ENCODE measurements at regions not wholly inside any gene's neighbourhood (a gene's known extent, or its start where the extent isn't known, plus 50 kb on each side); places are given as distances from the start of the nearest gene placed in this dataset.
"Not testable (repeated sequence)": the region's sequence is repeated elsewhere in the genome, so short reads cannot be mapped to it uniquely, and the experiment has no call there.

DNA sequence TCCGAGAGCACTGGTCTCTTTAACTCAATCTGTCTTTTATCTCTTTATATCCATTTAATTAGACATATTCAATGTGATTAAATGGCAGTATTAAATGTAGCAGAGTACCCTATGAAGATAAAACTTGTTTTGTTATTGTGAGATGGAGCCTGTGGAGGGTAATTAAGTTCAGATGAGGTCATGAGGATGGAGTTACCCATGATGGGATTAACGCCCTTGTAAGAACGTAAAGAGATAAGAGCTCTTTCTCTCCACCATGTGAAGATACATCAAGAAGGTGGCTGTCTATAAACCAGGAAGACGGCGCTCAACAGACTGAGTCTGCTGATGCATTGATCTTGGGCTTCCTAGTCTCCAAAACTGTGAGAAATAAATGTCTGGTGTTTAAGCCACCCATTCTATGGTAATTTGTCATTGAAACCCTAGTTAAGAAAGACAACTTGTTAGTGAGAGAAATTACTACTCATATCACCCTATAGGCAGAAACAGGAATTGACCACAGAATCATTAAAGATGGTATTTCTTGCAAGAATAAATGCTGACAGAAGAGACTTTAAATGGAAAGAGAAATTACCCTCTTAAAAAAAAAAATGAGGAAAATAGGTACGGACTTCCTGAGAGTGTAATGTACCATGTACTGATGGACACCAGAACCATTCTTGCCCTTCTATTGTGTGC lies 738.7 kb upstream of the CHAC2 start:
- H3K4me3 ChIP-seq (ENCODE audit: low read length), result no peak overlapping the region
- no peak for DNase-seq (ENCODE audit: low read depth, low spot score)

DNA sequence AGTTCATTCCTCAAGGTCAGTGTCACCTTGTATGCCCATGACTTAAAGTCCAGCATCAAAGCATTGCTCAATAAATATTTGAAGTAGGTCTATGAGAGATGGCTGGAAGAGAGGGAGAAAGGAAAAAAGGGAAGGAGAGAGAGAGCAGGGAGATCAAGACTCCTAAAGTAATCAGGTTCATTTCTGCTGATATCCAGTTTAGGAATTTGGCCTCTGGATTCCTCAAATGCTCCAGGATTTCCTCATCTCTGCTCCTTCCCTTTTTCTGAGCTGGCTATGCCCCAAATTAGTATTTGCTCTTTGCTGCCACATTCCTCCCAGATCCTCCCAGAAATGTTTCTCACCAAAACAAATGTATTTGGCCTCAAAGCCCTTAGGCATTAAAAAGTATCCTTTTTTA lies 739.4 kb upstream of the CHAC2 start:
- H3K4me3 ChIP-seq (ENCODE audit: low read length), result no peak overlapping the region
- DNase-seq (ENCODE audit: low read depth, low spot score), result no peak

DNA sequence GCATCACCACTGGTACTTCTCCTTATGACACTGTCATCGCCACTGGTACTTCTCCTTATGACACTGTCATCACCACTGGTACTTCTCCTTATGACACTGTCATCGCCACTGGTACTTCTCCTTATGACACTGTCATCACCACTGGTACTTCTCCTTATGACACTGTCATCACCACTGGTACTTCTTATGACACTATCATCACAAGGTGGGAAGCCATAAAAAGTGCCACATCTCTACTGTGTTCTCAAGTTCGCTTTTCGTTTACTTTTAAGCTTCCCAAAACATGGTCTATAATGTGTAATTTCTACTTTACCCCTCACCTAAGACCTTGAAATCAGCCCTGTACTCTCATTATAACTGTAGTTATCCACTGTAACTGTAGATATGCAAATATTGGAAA lies 745.4 kb upstream of the CHAC2 start:
- DNase-seq (ENCODE audit: low read depth, low spot score); H3K4me3 ChIP-seq (ENCODE audit: low read length): not testable (repeated sequence)

DNA sequence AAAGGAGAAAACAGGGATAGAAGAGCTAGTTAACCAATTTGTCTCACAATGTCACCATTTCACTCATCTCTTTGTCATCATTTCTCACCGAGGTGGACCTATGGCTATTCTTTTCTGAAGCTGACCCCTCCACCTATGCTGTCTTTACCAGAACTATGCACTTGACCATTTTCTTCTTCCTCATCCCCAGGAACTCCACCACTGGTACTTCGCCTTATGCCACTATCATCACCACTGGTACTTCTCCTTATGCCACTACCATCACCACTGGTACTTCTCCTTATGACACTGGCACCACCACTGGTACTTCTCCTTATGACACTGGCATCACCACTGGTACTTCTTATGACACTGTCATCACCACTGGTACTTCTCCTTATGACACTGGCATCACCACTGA lies 745.8 kb upstream of the CHAC2 start:
- DNase-seq (ENCODE audit: low read depth, low spot score), result no peak
- no peak overlapping the region for H3K4me3 ChIP-seq (ENCODE audit: low read length)

DNA sequence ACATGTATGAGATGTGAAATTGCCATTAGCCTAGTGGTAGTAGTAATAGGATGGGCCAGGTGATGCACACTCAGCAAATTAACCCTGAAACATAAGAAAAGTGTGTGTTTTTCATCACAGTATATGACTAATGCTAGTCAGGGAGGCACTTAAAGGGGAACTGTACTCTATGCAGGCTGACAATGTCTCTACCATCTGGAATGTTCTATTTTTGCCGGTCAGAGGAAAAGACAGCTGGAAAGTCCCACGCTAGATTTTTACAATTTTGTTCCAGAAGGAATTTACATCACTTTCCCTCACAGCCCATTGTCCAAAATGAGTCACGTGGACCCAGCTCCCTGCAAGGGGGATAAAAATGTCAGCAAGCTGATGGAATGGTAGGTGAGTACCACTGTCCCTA lies 746.3 kb upstream of the CHAC2 start:
- H3K4me3 ChIP-seq (ENCODE audit: low read length), result no peak overlapping the region
- no peak for DNase-seq (ENCODE audit: low read depth, low spot score)

DNA sequence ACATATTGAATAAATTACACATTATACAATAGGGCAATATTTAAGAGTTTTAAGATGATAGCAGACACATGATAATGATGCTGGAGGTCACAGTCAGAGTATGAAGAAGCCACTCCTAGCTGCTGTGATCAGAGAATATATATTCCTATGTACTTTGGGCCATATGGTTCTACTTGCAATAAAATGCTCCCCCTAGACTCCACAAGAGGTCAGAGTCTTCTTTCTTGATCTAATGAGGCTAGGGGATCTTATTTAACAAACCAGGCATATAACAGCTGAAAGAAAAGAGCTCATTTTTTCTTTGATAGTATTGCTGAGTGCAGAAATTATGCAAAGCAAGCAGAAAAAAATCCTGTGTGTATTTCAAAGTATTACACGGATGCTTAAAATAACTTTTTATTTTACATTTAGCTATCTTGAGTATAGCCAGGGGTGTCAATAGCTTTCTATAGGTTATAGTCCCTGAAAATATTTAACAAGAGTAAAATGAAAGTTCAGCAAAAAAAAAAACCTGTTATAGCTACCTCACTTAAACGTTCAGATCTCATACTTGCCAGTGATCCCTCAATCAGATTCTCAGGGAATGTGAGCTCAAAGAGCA lies 748.7 kb upstream of the CHAC2 start:
- no peak for DNase-seq (ENCODE audit: low read depth, low spot score)
- H3K4me3 ChIP-seq (ENCODE audit: low read length), result no peak overlapping the region

DNA sequence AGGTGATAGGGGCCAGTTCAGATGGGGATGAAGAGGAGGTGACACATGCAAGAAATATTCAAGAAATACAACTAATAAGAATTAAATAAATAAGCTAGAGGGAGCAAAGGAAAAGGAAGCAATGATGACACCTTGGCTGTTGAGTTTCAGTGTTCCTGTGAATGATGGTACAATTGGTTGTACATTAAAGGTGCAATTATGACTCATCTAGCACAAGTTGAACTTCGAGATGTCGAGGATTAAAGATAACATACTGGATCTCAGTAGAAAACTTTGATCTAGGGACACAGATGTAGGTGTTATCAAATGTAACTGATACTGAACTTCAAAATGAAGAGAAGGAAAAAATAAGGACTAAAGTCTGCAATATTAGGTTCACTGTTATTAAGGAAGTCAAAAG lies 760.6 kb upstream of the CHAC2 start:
- no peak overlapping the region for H3K4me3 ChIP-seq (ENCODE audit: low read length)
- DNase-seq (ENCODE audit: low read depth, low spot score), result no peak

DNA sequence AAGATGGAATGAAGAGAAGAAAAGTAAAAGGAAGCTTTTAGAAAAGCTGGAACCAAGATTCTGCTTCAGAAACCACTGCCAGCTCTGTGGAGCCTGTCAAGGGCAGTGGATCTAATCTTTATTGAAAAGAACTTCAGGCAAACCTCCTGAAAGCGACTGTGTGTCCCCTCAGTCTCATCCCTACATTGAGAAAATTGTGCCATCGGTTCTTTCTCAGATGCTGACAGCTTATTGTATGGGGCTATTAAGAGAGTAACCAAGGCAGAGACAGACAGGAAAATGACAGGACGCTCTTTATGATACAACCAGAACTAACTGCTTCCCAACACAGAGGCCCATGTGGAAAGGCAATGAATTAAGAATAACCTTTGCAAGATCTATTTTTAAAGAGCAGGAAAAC lies 763.2 kb upstream of the CHAC2 start:
- no peak overlapping the region for H3K4me3 ChIP-seq (ENCODE audit: low read length)
- no peak for DNase-seq (ENCODE audit: low read depth, low spot score)

DNA sequence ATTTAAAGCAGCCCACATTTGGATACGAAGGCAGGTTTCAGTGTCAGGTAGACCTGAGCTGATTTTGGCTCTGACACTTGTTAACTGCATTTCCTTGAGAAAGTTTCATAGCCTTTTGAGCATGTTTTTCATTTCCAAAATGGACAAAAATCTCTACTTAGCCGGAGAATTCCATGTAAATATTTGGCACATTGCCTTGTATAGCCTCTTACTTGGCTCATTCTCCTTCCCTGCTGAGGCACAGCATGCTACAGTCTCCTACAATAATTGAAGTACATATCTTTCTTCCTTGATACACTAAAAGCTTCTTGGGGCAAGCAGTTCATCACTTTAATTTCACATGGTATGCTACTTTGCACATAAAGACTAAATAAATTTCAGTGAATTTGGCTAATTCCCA lies 772.2 kb upstream of the CHAC2 start:
- no peak overlapping the region for H3K4me3 ChIP-seq (ENCODE audit: low read length)
- DNase-seq (ENCODE audit: low read depth, low spot score), result no peak

DNA sequence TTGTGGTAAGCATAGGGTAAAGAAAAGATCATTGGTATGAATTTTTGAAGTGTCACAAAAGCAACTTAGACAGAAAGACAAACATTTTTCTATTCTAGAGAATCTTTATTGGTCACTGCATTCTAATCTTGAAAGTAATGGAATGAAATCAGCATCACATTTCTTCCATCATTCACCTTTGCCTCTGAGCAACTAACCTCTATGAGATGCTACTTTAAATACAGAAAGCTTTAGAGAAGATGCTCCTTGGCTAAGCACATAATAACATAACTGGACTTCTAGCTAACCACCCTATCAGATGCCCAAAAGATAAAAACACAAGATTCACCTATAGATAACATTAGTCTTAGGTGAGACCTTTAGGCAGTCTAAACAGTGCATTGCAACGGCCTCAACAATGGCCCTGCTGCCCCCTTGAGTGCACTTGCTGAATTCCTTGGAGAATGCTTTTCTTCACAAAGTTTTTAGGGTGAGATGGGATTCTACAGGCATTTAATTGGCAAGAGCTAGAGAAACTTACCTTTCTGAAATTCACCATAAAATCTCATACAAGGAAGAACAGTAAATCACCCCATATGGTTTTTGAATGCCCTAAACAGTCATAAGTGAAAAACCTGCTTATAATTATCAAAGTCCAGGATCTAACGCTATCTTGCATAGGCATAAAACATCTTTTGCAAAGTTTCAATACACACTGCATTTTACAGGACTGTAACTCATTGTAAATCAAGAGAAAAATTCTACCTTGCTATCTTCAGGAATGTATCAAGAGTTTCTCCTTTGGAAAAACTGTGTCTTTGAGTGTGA lies 791.3 kb upstream of the CHAC2 start:
- no peak for DNase-seq (ENCODE audit: low read depth, low spot score)

DNA sequence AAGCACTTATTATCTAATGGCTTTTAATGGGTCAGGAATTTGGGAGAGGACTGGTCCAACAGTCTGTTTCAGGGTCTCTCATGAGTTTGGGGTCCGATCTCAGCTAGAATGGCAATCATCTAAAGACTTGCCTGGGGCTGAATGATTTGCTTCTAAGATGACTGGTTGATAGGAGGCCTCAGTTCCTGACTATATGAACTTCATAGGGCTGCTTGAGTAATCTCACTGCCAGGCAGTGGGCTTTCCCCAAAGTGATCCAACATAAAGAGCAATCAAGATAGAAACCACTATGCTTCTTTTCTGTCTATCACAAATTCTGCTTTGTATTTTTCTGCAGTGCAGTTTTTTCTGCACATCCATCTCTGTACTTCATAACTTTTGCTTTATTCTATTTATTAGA lies 793.5 kb upstream of the CHAC2 start:
- DNase-seq (ENCODE audit: low read depth, low spot score), result no peak
- H3K4me3 ChIP-seq (ENCODE audit: low read length), result no peak overlapping the region

More for the DNA sequence above, 791.3 kb upstream of the CHAC2 start:
- H3K4me3 ChIP-seq (ENCODE audit: low read length), result no peak overlapping the region

DNA sequence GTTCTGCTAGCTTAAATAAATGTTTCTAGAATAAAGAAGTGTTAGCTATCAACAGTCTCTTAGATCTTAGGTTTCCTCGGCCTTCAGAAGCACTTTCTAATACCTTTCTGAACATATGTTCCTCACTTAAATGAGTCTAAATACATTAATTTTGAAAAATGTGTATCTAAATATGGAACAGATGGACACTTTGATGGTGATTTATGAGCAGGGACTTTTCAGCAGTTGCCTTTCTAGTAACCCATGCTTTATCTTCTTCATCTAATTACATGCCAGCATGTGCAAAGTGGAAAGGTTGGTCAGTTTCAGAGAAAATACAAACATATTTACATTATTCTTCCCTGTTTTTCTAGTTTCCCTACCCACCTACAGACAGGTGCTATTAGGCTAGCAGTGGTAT lies 797.0 kb upstream of the CHAC2 start:
- no peak overlapping the region for H3K4me3 ChIP-seq (ENCODE audit: low read length)
- DNase-seq (ENCODE audit: low read depth, low spot score), result no peak

DNA sequence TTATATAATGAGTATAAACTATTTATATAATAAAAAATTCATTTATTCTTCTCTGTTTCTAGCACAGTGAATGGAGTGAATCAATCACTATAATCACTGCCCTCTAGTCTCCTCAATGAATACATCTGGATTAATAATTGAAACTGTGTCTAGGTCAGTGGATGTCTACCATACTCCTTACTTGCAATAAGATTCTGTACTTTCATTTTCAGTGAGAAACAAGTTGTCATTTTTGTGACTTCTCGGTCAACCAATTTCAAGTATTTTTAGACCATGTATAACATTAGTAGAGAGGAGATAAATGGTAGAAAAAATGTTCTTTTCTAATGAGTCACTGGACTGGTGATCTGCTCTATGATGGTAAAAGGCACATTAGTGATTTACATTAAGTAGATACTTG lies 799.6 kb upstream of the CHAC2 start:
- no peak for DNase-seq (ENCODE audit: low read depth, low spot score)
- H3K4me3 ChIP-seq (ENCODE audit: low read length), result no peak overlapping the region

DNA sequence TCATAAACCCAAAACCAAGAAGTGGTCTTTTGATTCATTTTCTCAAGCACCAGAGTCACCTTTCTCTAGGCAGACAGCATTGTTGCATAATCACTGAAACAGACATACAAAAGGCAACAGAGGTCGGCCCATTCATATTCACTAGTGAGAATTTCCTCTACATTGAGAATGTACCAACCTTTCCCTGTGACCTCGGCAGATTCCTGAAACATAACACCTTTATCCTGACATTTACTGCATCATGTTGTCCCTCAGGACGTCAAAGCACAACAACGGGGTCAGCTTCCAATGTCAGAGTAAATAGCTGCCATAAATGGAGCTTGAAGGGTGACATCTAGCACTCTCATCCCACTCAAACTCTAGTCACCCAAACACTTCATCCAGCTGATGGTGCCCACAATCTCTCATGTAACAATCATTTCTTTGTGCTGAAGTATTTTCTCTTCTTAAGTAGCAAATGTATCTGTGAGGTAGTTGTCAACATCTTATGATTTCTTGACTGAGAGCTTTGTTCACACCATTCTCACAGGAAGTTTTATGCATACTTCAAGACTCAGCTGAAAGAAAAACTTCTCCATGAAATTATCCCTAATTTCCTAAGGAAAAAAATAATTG lies 802.6 kb upstream of the CHAC2 start:
- DNase-seq (ENCODE audit: low read depth, low spot score), result no peak
- H3K4me3 ChIP-seq (ENCODE audit: low read length), result no peak overlapping the region

DNA sequence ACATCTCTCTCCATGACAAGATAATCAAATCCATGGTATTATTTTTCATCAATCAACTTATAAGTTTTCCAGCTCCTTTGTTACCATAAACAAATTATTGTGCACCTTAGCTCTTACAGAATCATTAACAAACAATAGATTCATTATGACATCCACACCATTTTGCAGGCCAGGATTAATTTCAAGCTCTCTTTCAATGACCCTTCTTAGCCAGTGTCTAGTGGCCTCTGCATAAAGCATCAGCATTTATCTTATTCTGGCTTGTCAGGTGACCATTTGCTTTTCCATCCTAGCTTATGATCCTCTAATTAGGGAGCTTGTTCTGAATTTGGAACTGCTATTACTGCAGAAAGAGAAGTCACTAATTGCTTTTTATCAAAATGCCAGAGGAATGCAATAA lies 806.2 kb upstream of the CHAC2 start:
- H3K4me3 ChIP-seq (ENCODE audit: low read length), result no peak overlapping the region
- no peak for DNase-seq (ENCODE audit: low read depth, low spot score)

DNA sequence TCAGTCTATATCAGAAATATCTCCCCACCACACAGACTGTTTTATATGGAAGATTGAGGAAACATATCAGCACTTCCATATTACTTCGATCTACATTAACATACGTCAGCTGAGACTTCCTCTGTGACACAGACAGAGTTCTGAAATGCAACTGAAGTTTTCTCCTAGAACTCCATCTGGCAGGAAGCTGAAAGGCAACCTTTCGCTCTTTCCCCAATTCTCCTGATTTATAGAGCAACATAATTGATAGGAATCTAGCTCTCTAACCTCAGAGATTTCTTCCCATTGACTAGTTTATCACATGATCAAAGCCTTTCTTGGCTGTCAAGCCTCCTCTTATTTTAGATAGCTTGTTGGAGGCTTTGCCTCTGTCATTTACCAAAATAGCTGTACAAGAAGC lies 806.7 kb upstream of the CHAC2 start:
- no peak overlapping the region for H3K4me3 ChIP-seq (ENCODE audit: low read length)
- DNase-seq (ENCODE audit: low read depth, low spot score), result no peak

DNA sequence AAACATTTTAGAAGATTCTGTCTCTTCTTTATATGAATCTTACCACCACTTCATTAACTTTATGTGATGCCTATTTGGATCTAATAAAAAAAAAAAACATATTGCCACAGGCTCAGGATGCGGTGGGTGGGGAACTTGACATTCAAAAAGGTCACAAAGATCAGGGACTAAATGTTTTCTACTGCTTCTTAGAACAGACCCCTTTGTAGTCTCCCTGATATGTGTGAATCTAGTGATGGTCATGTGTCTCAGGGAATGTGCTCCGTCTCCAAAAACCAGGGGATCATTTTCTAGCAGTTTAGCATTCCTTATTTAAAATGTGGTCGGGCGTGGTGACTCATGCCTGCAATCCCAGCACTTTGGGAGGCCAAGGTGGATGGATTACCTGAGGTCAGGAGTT lies 807.8 kb upstream of the CHAC2 start:
- no peak overlapping the region for H3K4me3 ChIP-seq (ENCODE audit: low read length)
- DNase-seq (ENCODE audit: low read depth, low spot score), result no peak

DNA sequence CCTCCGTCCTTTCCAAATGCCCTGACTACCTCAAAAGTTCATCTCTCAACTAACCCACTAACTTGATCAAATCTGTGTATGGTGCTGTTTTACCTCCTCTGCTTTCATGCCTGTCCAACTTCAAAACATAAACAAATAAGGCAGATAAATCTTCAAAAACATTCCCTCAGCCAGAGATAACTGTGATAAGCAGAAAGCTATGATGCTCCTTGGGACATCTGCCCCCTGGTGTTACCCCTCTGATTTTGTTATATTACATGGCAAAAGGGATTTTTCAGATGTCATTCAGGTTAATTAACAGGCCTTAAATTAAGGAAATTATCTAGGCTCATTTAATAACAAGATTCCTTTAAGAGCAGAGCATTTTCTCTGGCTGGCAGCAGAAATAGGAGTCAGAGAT lies 810.8 kb upstream of the CHAC2 start:
- no peak overlapping the region for H3K4me3 ChIP-seq (ENCODE audit: low read length)
- no peak for DNase-seq (ENCODE audit: low read depth, low spot score)

DNA sequence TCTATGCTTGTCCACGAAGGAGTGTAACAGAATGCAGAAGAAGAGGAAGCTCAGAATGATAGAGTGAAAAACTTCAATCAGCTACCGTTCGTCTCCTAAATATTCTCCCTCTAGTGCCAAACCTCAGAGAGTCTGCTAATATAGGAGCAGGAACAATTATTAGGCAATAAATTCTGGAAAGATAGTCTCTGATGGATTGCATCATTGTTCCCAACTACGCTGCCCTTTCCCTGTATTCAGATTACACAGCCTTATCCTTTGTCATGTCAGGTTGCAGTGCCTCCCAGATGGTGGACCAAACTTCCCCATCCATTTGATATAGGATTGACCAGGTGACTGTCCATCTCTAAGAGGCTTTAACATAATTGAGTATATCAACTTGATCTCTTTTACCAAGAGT lies 811.5 kb upstream of the CHAC2 start:
- no peak overlapping the region for H3K4me3 ChIP-seq (ENCODE audit: low read length)
- DNase-seq (ENCODE audit: low read depth, low spot score), result no peak

DNA sequence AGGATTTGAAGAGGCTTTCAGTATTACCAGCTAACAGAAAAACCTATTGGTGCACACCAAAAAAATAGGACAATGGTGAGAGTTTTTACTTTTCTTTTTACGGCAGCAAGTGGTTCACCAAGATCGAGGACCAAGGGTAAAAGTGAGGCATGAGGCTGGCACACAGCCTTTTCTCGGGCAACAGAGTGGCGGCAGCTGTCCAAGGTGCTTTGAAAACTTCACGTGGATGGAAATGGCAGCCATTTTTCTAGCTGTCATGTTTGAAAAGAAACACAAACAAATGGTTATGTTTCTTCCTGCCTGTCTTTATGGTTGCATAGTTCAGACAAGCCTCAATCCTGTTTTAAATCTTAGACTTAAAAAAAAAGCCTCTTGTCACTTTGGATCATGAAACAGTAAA lies 812.5 kb upstream of the CHAC2 start:
- H3K4me3 ChIP-seq (ENCODE audit: low read length), result no peak overlapping the region
- DNase-seq (ENCODE audit: low read depth, low spot score), result no peak
